NCI-H446 (cell line): ENCODE measurements at regions not wholly inside any gene's neighbourhood (a gene's known extent, or its start where the extent isn't known, plus 50 kb on each side); places are given as distances from the start of the nearest gene placed in this dataset.

Source experiments
- DNase-seq, 2 experiments: peaks; one replicate each; lab custom pipeline; 2025; lab: John Stamatoyannopoulos, UW

DNA sequence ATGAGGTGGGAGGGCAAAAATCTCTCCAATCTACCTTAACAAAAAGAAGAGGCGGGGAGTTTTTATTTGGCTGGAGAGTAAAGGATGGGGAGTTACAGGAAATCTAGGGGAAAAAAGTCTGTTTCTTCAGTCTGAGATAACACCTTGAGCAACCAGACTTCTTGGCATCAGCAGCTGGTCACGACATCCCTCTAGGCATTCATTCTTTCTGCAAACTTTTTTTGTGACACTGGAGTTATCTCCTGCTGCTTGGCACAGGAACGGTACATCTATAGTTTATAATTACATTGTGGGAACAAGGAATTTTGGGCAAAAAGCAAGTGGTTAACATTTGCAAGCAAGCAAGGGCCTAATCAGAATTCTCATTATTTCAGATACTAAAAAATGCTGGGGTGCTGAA is 50.6 kb upstream of the IFNGR1 start:
- DNase-seq, result no peak

DNA sequence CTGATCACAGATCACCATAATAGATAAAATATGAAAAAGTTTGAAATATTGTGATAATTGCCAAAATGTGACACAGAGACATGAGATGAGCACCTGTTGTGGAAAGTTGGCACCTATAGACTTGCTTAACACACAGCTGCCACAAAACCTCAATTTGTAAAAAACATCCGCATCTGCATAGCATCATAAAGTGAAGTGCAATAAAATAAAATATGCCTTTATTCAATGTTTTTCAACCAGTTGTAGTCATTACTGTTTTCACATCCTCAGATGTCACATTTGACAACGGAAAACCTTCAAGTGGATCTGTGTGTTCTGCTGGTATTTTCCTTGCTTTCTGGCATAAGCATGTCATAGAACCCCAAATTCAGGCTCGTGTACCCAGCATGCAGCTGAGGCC is 50.2 kb upstream of the IFNGR1 start:
- no peak for DNase-seq
